ENCODE measurements at regions not wholly inside any gene's neighbourhood (a gene's known extent, or its start where the extent isn't known, plus 50 kb on each side); places are given as distances from the start of the nearest gene placed in this dataset.

- TF ChIP-seq, protein P1, sequence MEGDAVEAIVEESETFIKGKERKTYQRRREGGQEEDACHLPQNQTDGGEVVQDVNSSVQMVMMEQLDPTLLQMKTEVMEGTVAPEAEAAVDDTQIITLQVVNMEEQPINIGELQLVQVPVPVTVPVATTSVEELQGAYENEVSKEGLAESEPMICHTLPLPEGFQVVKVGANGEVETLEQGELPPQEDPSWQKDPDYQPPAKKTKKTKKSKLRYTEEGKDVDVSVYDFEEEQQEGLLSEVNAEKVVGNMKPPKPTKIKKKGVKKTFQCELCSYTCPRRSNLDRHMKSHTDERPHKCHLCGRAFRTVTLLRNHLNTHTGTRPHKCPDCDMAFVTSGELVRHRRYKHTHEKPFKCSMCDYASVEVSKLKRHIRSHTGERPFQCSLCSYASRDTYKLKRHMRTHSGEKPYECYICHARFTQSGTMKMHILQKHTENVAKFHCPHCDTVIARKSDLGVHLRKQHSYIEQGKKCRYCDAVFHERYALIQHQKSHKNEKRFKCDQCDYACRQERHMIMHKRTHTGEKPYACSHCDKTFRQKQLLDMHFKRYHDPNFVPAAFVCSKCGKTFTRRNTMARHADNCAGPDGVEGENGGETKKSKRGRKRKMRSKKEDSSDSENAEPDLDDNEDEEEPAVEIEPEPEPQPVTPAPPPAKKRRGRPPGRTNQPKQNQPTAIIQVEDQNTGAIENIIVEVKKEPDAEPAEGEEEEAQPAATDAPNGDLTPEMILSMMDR (IDR thresholded peaks at IDR 0.05): no peak
- TF ChIP-seq POLR2A (IDR thresholded peaks at IDR 0.05) (no peak), EP300 (IDR thresholded peaks at IDR 0.05) (no peak)
These were observed 229.5 kb downstream of the SPCS3 start for GRCh38 chr4:176549161-176549865.
